Neural cell (in vitro differentiated cells): ENCODE measurements at regions not wholly inside any gene's neighbourhood (a gene's known extent, or its start where the extent isn't known, plus 50 kb on each side); places are given as distances from the start of the nearest gene placed in this dataset.

Experiments used
- H2AFZ ChIP-seq: fragments of 200-600, 300-800 bp; sonication (generic), shearing (Covaris generic); 2 replicates; pipeline ENCODE4 v1.6.0; 2014; ENCODE audit warnings: low read depth, mild to moderate bottlenecking, antibody characterized with exemption, low read length, moderate library complexity
- H3F3A ChIP-seq: fragments of 200-600 bp; shearing (Covaris generic); 2 replicates; pipeline ENCODE4 v1.6.1; 2016; ENCODE audit warnings: mild to moderate bottlenecking, moderate library complexity, mixed read lengths, antibody characterized with exemption, low read length; ENCODE audit not compliant: insufficient read depth, poor library complexity, severe bottlenecking
- H3K27ac ChIP-seq: fragments of 200-600, 300-800 bp; sonication (generic), shearing (Covaris generic); 2 replicates; pipeline ENCODE4 v1.5.1; 2014; ENCODE audit warnings: mild to moderate bottlenecking, low read length, moderate library complexity
- H3K27me3 ChIP-seq: fragments of 300-800, 200-600 bp; sonication (generic), shearing (Covaris generic); 2 replicates; pipeline ENCODE4 v1.6.0; 2014; ENCODE audit warnings: mild to moderate bottlenecking, low read depth, low read length, moderate library complexity; ENCODE audit not compliant: insufficient read depth
- H3K36me3 ChIP-seq: fragments of 300-800, 200-600 bp; sonication (generic), shearing (Covaris generic); 2 replicates; pipeline ENCODE4 v1.5.1; 2014; ENCODE audit warnings: mild to moderate bottlenecking, antibody characterized with exemption, low read length, moderate library complexity; ENCODE audit not compliant: insufficient read depth
- H3K4me2 ChIP-seq: fragments of 300-800, 200-600 bp; sonication (generic), shearing (Covaris generic); 2 replicates; pipeline ENCODE4 v1.6.0; 2014; ENCODE audit warnings: mild to moderate bottlenecking, low read length
- H3K4me3 ChIP-seq: fragments of 300-800, 200-600 bp; sonication (generic), shearing (Covaris generic); 2 replicates; pipeline ENCODE4 v1.5.1; 2014; ENCODE audit warnings: mild to moderate bottlenecking, low read length, moderate library complexity
- H3K79me2 ChIP-seq: fragments of 200-600 bp; shearing (Covaris generic); replicated peaks from 2 replicates; pipeline ENCODE4 v1.6.0; 2014; ENCODE audit warnings: mild to moderate bottlenecking, low read length, moderate library complexity; ENCODE audit not compliant: insufficient read depth
- H3K9ac ChIP-seq: fragments of 300-800, 200-600 bp; sonication (generic), shearing (Covaris generic); 2 replicates; pipeline ENCODE4 v1.6.1; 2016; ENCODE audit warnings: mild to moderate bottlenecking, low read length, mixed read lengths
- H3K9me2 ChIP-seq: fragments of 200-600 bp; shearing (Covaris generic); 2 replicates; pipeline ENCODE4 v1.6.1; 2016; ENCODE audit warnings: mild to moderate bottlenecking, low read length, mixed read lengths; ENCODE audit not compliant: insufficient read depth
- H3K9me3 ChIP-seq: fragments of 200-600, 300-800 bp; sonication (generic), shearing (Covaris generic); 2 replicates; pipeline ENCODE4 v1.6.1; 2016; ENCODE audit warnings: mild to moderate bottlenecking, mixed run types, low read length, moderate library complexity, mixed read lengths
- H4K20me1 ChIP-seq: fragments of 200-600 bp; shearing (Covaris generic); 2 replicates; pipeline ENCODE4 v1.6.1; 2016; ENCODE audit warnings: mild to moderate bottlenecking, mixed run types; ENCODE audit not compliant: insufficient read depth
- CTCF ChIP-seq: fragments of 450-650 bp; IDR thresholded peaks from 2 replicates; pipeline ENCODE4 v1.5.1; 2014; ENCODE audit warnings: antibody characterized with exemption, mild to moderate bottlenecking, moderate library complexity; ENCODE audit not compliant: poor library complexity, severe bottlenecking
- EP300 ChIP-seq: fragments of 450-650 bp; conservative IDR thresholded peaks from 2 replicates; pipeline ENCODE4 v1.6.1; 2014; ENCODE audit warnings: antibody characterized with exemption, mild to moderate bottlenecking, moderate library complexity; ENCODE audit not compliant: poor library complexity, severe bottlenecking
- EZH2 ChIP-seq: fragments of 200-600, 300-800 bp; shearing (Covaris generic), sonication (generic); IDR thresholded peaks from 2 replicates; pipeline ENCODE4 v1.6.1; 2014; ENCODE audit warnings: antibody characterized with exemption, low read length, borderline replicate concordance, mild to moderate bottlenecking; ENCODE audit not compliant: insufficient read depth, poor library complexity, severe bottlenecking
- MXI1 ChIP-seq: fragments of 450-650 bp; conservative IDR thresholded peaks from 2 replicates; pipeline ENCODE4 v1.6.1; 2014; ENCODE audit warnings: antibody characterized with exemption, mild to moderate bottlenecking; ENCODE audit not compliant: poor library complexity, severe bottlenecking
- POLR2AphosphoS5 ChIP-seq: IDR thresholded peaks from 2 replicates; pipeline ENCODE4 v1.6.1; 2012
- RAD21 ChIP-seq: fragments of 450-650 bp; conservative IDR thresholded peaks from 2 replicates; pipeline ENCODE4 v1.6.1; 2014; ENCODE audit warnings: antibody characterized with exemption, mild to moderate bottlenecking, moderate library complexity
- SMC3 ChIP-seq: fragments of 450-650 bp; conservative IDR thresholded peaks from 2 replicates; pipeline ENCODE4 v1.6.1; 2014; ENCODE audit warnings: antibody characterized with exemption, mild to moderate bottlenecking, moderate library complexity; ENCODE audit not compliant: poor library complexity
- TAF1 ChIP-seq: IDR thresholded peaks from 2 replicates; pipeline ENCODE4 v1.6.1; 2012; ENCODE audit warnings: low read depth
- TF ChIP-seq, protein P1 (sequence below): IDR thresholded peaks from 2 replicates; pipeline ENCODE4 v1.6.1; 2012; ENCODE audit warnings: borderline replicate concordance

DNA sequence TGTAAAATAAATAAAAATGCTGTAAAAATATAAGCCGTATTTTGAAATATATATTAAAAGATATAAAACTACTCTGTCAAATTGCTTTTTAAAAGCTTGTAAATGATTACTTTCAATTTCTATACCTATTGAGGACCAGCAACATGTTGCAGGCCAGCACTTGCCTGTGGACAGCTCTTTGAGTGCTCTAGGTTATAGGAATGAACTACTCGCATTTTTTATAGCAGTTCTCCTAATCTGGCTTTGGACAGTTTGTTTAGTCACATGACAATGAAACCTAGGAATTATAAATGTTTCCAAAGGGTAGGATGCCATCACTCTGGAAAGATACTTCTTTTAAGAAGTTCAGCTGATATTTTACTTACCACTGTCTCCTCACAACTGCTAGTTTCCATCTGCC is 117.7 kb upstream of the PTPRZ1 start:
- Histone ChIP-seq H2AFZ (no peak overlapping the region), H3K36me3 (no peaks in the 10 kb centered on the region), H3F3A (no peaks in the 10 kb centered on the region), H3K9me2 (no peaks in the 10 kb centered on the region), H3K27ac (no peak overlapping the region), H3K9ac (no peak overlapping the region), H3K4me3 (no peak overlapping the region), H4K20me1 (no peaks in the 10 kb centered on the region), H3K4me2 (no peak overlapping the region), H3K9me3 (no peaks in the 10 kb centered on the region), H3K79me2 (no peaks in the 10 kb centered on the region), H3K27me3 (no peaks in the 10 kb centered on the region)
- no peak for TF ChIP-seq SMC3
- no peak for TF ChIP-seq EP300
- TF ChIP-seq MXI1, result no peak
- no peak for TF ChIP-seq TAF1
- TF ChIP-seq RAD21, result no peak
- TF ChIP-seq CTCF, result no peak
- TF ChIP-seq, protein P1, sequence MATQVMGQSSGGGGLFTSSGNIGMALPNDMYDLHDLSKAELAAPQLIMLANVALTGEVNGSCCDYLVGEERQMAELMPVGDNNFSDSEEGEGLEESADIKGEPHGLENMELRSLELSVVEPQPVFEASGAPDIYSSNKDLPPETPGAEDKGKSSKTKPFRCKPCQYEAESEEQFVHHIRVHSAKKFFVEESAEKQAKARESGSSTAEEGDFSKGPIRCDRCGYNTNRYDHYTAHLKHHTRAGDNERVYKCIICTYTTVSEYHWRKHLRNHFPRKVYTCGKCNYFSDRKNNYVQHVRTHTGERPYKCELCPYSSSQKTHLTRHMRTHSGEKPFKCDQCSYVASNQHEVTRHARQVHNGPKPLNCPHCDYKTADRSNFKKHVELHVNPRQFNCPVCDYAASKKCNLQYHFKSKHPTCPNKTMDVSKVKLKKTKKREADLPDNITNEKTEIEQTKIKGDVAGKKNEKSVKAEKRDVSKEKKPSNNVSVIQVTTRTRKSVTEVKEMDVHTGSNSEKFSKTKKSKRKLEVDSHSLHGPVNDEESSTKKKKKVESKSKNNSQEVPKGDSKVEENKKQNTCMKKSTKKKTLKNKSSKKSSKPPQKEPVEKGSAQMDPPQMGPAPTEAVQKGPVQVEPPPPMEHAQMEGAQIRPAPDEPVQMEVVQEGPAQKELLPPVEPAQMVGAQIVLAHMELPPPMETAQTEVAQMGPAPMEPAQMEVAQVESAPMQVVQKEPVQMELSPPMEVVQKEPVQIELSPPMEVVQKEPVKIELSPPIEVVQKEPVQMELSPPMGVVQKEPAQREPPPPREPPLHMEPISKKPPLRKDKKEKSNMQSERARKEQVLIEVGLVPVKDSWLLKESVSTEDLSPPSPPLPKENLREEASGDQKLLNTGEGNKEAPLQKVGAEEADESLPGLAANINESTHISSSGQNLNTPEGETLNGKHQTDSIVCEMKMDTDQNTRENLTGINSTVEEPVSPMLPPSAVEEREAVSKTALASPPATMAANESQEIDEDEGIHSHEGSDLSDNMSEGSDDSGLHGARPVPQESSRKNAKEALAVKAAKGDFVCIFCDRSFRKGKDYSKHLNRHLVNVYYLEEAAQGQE, result no peak
- TF ChIP-seq EZH2, result no peak
- TF ChIP-seq POLR2AphosphoS5, result no peak

DNA sequence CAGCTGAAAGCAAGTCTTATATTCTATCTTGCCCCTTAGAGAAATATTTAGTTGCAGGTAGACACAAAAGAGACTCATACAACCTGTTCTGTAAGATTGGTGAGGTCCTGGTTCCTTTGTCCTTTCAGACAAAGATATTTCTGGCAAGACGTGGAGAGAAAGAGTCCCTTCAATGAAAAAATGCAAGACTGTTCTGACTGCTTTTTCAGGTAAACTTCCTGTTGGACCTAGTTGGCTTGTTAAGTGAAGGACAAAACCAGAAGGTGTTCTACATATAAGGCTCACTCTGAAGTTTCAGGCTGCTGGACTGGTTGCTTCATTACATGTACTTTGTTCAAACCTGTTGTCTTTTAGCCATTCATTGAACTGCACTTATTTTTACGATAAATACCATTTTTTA is 119.0 kb upstream of the PTPRZ1 start:
- no peak overlapping the region for H3K27ac ChIP-seq
- no peaks in the 10 kb centered on the region for H3K9me3 ChIP-seq
- H3K36me3 ChIP-seq, result no peaks in the 10 kb centered on the region
- H3K4me3 ChIP-seq, result no peak overlapping the region
- no peaks in the 10 kb centered on the region for H3K27me3 ChIP-seq
- no peaks in the 10 kb centered on the region for H4K20me1 ChIP-seq
- no peaks in the 10 kb centered on the region for H3F3A ChIP-seq
- no peaks in the 10 kb centered on the region for H3K9me2 ChIP-seq
- no peaks in the 10 kb centered on the region for H3K79me2 ChIP-seq
- no peak overlapping the region for H3K4me2 ChIP-seq
- no peak overlapping the region for H2AFZ ChIP-seq
- TF ChIP-seq EP300 (no peak), TAF1 (no peak), CTCF (no peak), EZH2 (no peak), POLR2AphosphoS5 (no peak), SMC3 (no peak), MXI1 (no peak), RAD21 (no peak)
- TF ChIP-seq, protein P1, result no peak
- H3K9ac ChIP-seq, result no peak overlapping the region
